ENCODE measurements at regions not wholly inside any gene's neighbourhood (a gene's known extent, or its start where the extent isn't known, plus 50 kb on each side); places are given as distances from the start of the nearest gene placed in this dataset.

- no peaks in the 10 kb centered on the region for H3K36me3 ChIP-seq (ENCODE audit: control insufficient read depth in 1 of 2, insufficient read depth in 2 of 2, low read depth in 1 of 2, low read length in 2 of 2)
- no peak overlapping the region for H4K8ac ChIP-seq (ENCODE audit: low read length)
- H3K18ac ChIP-seq (ENCODE audit: low read depth in 1 of 2, low read length in 2 of 2), result no peak overlapping the region
- no peak overlapping the region for H3K23ac ChIP-seq (ENCODE audit: low read length in 2 of 2)
- H3K4me2 ChIP-seq (ENCODE audit: low read length, poor library complexity, severe bottlenecking), result no peak overlapping the region
- H2BK15ac ChIP-seq (ENCODE audit: low read depth, poor library complexity, severe bottlenecking), result no peak overlapping the region
- no peaks in the 10 kb centered on the region for H3K9me3 ChIP-seq (ENCODE audit: control insufficient read depth, low read length)
- H2BK120ac ChIP-seq (ENCODE audit: low read depth, low read length), result no peak overlapping the region
- DNase-seq, result no peak
- no peak overlapping the region for H2BK5ac ChIP-seq (ENCODE audit: low read depth, low read length, poor library complexity, severe bottlenecking)
- no peak overlapping the region for H3K14ac ChIP-seq (ENCODE audit: low read length in 2 of 2)
- no peak overlapping the region for H3K9ac ChIP-seq (ENCODE audit: low read length)
- H3K4me1 ChIP-seq (ENCODE audit: control insufficient read depth, insufficient read depth, low read depth, low read length), result no peaks in the 10 kb centered on the region
- H3K27me3 ChIP-seq (ENCODE audit: control insufficient read depth in 1 of 2, insufficient read depth in 1 of 2, low read length in 2 of 2), result peaks cover 0 to 31% of the 10 kb centered on the region in 2 experiments
- H3K4me3 ChIP-seq (ENCODE audit: insufficient read depth in 1 of 2, low read depth in 1 of 2, low read length in 2 of 2), result no peak overlapping the region
- no peak overlapping the region for H2AK5ac ChIP-seq (ENCODE audit: low read length, severe bottlenecking)
- H3K27ac ChIP-seq (ENCODE audit: low read length, poor library complexity, severe bottlenecking), result no peak overlapping the region
- 64% methylated on average over 2 of the region's 3 CpGs for WGBS
- H2BK12ac ChIP-seq (ENCODE audit: low read length in 2 of 2), result no peak overlapping the region
- H4K91ac ChIP-seq (ENCODE audit: low read length), result no peak overlapping the region
- H3K4ac ChIP-seq (ENCODE audit: low read depth in 1 of 2, low read length in 2 of 2), result no peak overlapping the region
- no peaks in the 10 kb centered on the region for H3K79me1 ChIP-seq (replicated peaks; ENCODE audit: low read length, poor library complexity, severe bottlenecking)
- H2AFZ ChIP-seq (ENCODE audit: low read depth, low read length), result no peak overlapping the region
Observed at GRCh38 chrX:43505769-43506168, 150.3 kb upstream of the MAOA start.

- no peaks in the 10 kb centered on the region for H3K9me3 ChIP-seq (ENCODE audit: control insufficient read depth, low read length)
- H2BK12ac ChIP-seq (ENCODE audit: low read length in 2 of 2), result no peak overlapping the region
- H3K9ac ChIP-seq (ENCODE audit: low read length), result no peak overlapping the region
- no peak overlapping the region for H2BK15ac ChIP-seq (ENCODE audit: low read depth, poor library complexity, severe bottlenecking)
- H2AK5ac ChIP-seq (ENCODE audit: low read length, severe bottlenecking), result no peak overlapping the region
- no peak overlapping the region for H3K4ac ChIP-seq (ENCODE audit: low read depth in 1 of 2, low read length in 2 of 2)
- no peak overlapping the region for H2BK5ac ChIP-seq (ENCODE audit: low read depth, low read length, poor library complexity, severe bottlenecking)
- no peaks in the 10 kb centered on the region for H3K36me3 ChIP-seq (ENCODE audit: control insufficient read depth in 1 of 2, insufficient read depth in 2 of 2, low read depth in 1 of 2, low read length in 2 of 2)
- H4K91ac ChIP-seq (ENCODE audit: low read length), result no peak overlapping the region
- H2BK120ac ChIP-seq (ENCODE audit: low read depth, low read length), result no peak overlapping the region
- no peak overlapping the region for H3K27ac ChIP-seq (ENCODE audit: low read length, poor library complexity, severe bottlenecking)
- no peaks in the 10 kb centered on the region for H3K79me1 ChIP-seq (replicated peaks; ENCODE audit: low read length, poor library complexity, severe bottlenecking)
- no peak overlapping the region for H3K23ac ChIP-seq (ENCODE audit: low read length in 2 of 2)
- H3K4me3 ChIP-seq (ENCODE audit: insufficient read depth in 1 of 2, low read depth in 1 of 2, low read length in 2 of 2), result no peak overlapping the region
- H4K8ac ChIP-seq (ENCODE audit: low read length), result no peak overlapping the region
- no peak for DNase-seq
- H2AFZ ChIP-seq (ENCODE audit: low read depth, low read length), result no peak overlapping the region
- peaks cover 0 to 14% of the 10 kb centered on the region in 2 experiments for H3K27me3 ChIP-seq (ENCODE audit: control insufficient read depth in 1 of 2, insufficient read depth in 1 of 2, low read length in 2 of 2)
- H3K18ac ChIP-seq (ENCODE audit: low read depth in 1 of 2, low read length in 2 of 2), result no peak overlapping the region
- no peak overlapping the region for H3K4me2 ChIP-seq (ENCODE audit: low read length, poor library complexity, severe bottlenecking)
- no peaks in the 10 kb centered on the region for H3K4me1 ChIP-seq (ENCODE audit: control insufficient read depth, insufficient read depth, low read depth, low read length)
- H3K14ac ChIP-seq (ENCODE audit: low read length in 2 of 2), result no peak overlapping the region
Observed at GRCh38 chrX:43508694-43509093, 147.4 kb upstream of the MAOA start.

DNA sequence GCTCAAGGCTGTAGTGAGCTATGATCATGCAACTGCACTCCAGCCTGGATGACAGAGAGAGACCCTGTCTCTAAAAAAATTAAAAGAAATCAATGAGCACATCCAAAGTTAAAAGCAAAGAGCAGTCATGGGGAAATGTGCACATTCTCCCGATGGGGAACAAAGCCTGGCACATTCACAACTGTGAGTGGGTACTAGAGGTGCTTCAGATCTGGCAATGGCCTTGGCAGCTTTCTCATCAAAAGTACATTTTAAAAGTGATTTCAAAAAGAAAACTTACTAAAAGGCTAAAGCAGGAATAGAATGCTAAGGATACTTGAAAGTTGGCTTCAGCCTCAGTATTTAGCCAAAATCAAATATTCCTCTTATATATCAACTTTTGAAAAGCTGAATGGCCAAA lies 145.9 kb upstream of the MAOA start:
- Histone ChIP-seq H2BK15ac (ENCODE audit: low read depth, poor library complexity, severe bottlenecking) (no peak overlapping the region), H2BK120ac (ENCODE audit: low read depth, low read length) (no peak overlapping the region), H3K4me3 (ENCODE audit: insufficient read depth in 1 of 2, low read depth in 1 of 2, low read length in 2 of 2) (no peak overlapping the region), H2BK5ac (ENCODE audit: low read depth, low read length, poor library complexity, severe bottlenecking) (no peak overlapping the region), H4K8ac (ENCODE audit: low read length) (no peak overlapping the region), H4K91ac (ENCODE audit: low read length) (no peak overlapping the region), H3K18ac (ENCODE audit: low read depth in 1 of 2, low read length in 2 of 2) (no peak overlapping the region), H3K27me3 (ENCODE audit: control insufficient read depth in 1 of 2, insufficient read depth in 1 of 2, low read length in 2 of 2) (peaks cover 0 to 23% of the 10 kb centered on the region in 2 experiments), H2AK5ac (ENCODE audit: low read length, severe bottlenecking) (no peak overlapping the region), H3K4me2 (ENCODE audit: low read length, poor library complexity, severe bottlenecking) (no peak overlapping the region), H3K79me1 (replicated peaks; ENCODE audit: low read length, poor library complexity, severe bottlenecking) (no peaks in the 10 kb centered on the region), H3K14ac (ENCODE audit: low read length in 2 of 2) (no peak overlapping the region), H3K4me1 (ENCODE audit: control insufficient read depth, insufficient read depth, low read depth, low read length) (no peaks in the 10 kb centered on the region), H2BK12ac (ENCODE audit: low read length in 2 of 2) (no peak overlapping the region), H3K9me3 (ENCODE audit: control insufficient read depth, low read length) (peaks cover 2% of the 10 kb centered on the region), H3K27ac (ENCODE audit: low read length, poor library complexity, severe bottlenecking) (no peak overlapping the region), H2AFZ (ENCODE audit: low read depth, low read length) (no peak overlapping the region), H3K23ac (ENCODE audit: low read length in 2 of 2) (no peak overlapping the region), H3K36me3 (ENCODE audit: control insufficient read depth in 1 of 2, insufficient read depth in 2 of 2, low read depth in 1 of 2, low read length in 2 of 2) (no peaks in the 10 kb centered on the region), H3K4ac (ENCODE audit: low read depth in 1 of 2, low read length in 2 of 2) (no peak overlapping the region), H3K9ac (ENCODE audit: low read length) (no peak overlapping the region)
- 100% methylated on average over 1 of the region's 1 CpG for WGBS
- DNase-seq, result no peak

- no peaks in the 10 kb centered on the region for H3K4me1 ChIP-seq (ENCODE audit: control insufficient read depth, insufficient read depth, low read depth, low read length)
- H4K91ac ChIP-seq (ENCODE audit: low read length), result no peak overlapping the region
- H3K4ac ChIP-seq (ENCODE audit: low read depth in 1 of 2, low read length in 2 of 2), result no peak overlapping the region
- no peak for DNase-seq
- no peak overlapping the region for H2AK5ac ChIP-seq (ENCODE audit: low read length, severe bottlenecking)
- no peak overlapping the region for H2BK15ac ChIP-seq (ENCODE audit: low read depth, poor library complexity, severe bottlenecking)
- no peak overlapping the region for H3K27ac ChIP-seq (ENCODE audit: low read length, poor library complexity, severe bottlenecking)
- H3K4me2 ChIP-seq (ENCODE audit: low read length, poor library complexity, severe bottlenecking), result no peak overlapping the region
- no peak overlapping the region for H3K9ac ChIP-seq (ENCODE audit: low read length)
- no peaks in the 10 kb centered on the region for H3K36me3 ChIP-seq (ENCODE audit: control insufficient read depth in 1 of 2, insufficient read depth in 2 of 2, low read depth in 1 of 2, low read length in 2 of 2)
- H2BK120ac ChIP-seq (ENCODE audit: low read depth, low read length), result no peak overlapping the region
- peaks cover 0 to 17% of the 10 kb centered on the region in 2 experiments for H3K27me3 ChIP-seq (ENCODE audit: control insufficient read depth in 1 of 2, insufficient read depth in 1 of 2, low read length in 2 of 2)
- no peaks in the 10 kb centered on the region for H3K79me1 ChIP-seq (replicated peaks; ENCODE audit: low read length, poor library complexity, severe bottlenecking)
- peaks cover 6% of the 10 kb centered on the region for H3K9me3 ChIP-seq (ENCODE audit: control insufficient read depth, low read length)
- no peak overlapping the region for H3K4me3 ChIP-seq (ENCODE audit: insufficient read depth in 1 of 2, low read depth in 1 of 2, low read length in 2 of 2)
- no peak overlapping the region for H3K14ac ChIP-seq (ENCODE audit: low read length in 2 of 2)
- H2BK5ac ChIP-seq (ENCODE audit: low read depth, low read length, poor library complexity, severe bottlenecking), result no peak overlapping the region
- H3K23ac ChIP-seq (ENCODE audit: low read length in 2 of 2), result no peak overlapping the region
- no peak overlapping the region for H2BK12ac ChIP-seq (ENCODE audit: low read length in 2 of 2)
- H4K8ac ChIP-seq (ENCODE audit: low read length), result no peak overlapping the region
- H3K18ac ChIP-seq (ENCODE audit: low read depth in 1 of 2, low read length in 2 of 2), result no peak overlapping the region
- H2AFZ ChIP-seq (ENCODE audit: low read depth, low read length), result no peak overlapping the region
- 71% methylated on average over 1 of the region's 3 CpGs for WGBS
Observed at GRCh38 chrX:43513085-43513484, 143.0 kb upstream of the MAOA start.
